GM18502 (cell line): ENCODE measurements at regions not wholly inside any gene's neighbourhood (a gene's known extent, or its start where the extent isn't known, plus 50 kb on each side); places are given as distances from the start of the nearest gene placed in this dataset.

Experiments used
- ATAC-seq: cut with Tn5 transposase; IDR thresholded peaks from one replicate; pipeline ENCODE4 v1.9.1; 2021; ENCODE audit warnings: mild to moderate bottlenecking; ENCODE audit not compliant: unreplicated experiment, poor library complexity

DNA sequence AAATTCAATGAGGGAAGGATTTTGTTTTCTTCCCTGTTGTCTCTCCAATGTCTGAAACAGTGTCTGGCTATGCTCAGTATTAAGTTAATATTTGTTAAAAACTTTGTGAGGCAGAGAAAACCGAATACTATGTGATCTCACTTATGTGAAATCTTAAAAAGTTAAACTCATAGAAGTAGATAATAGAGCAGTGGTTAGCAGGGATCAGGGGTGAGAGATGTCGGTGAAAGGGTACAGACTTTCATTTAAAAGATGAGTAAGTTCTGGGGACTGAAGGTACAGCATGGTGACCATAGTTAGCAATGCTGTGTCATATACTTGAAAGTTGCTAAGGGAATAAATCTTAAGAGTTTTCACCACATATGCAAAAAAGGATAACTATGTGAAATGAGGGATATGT, 244.6 kb downstream of the AASDHPPT start:
- no peak for ATAC-seq

- ATAC-seq: no peak
These were observed 248.6 kb downstream of the AASDHPPT start for GRCh38 chr11:106326087-106326486.

DNA sequence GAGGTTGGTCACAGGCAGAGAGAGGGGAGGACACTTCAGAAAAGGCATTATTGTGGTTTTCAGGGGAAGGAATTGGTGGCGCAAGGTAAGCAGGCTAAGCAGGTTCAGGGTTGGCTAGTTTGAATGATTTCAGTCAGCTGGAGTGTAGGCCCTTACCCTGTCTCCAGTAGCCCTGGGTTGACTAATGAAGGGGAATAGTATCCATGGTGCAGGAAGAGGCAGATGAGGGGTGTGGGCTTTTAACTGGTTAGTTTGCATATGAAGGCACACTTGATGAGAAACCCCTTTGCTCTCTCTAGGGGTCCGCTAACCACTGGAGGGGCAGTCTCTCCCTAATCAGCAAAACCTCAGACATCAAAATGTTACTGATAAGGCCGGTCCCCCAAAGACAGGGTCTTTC, 249.7 kb downstream of the AASDHPPT start:
- ATAC-seq: no peak

GRCh38 chr11:106327637-106328036, 250.2 kb downstream of the AASDHPPT start:
- ATAC-seq: no peak

- ATAC-seq: no peak
These were observed 252.0 kb downstream of the AASDHPPT start for GRCh38 chr11:106329273-106330018.

DNA sequence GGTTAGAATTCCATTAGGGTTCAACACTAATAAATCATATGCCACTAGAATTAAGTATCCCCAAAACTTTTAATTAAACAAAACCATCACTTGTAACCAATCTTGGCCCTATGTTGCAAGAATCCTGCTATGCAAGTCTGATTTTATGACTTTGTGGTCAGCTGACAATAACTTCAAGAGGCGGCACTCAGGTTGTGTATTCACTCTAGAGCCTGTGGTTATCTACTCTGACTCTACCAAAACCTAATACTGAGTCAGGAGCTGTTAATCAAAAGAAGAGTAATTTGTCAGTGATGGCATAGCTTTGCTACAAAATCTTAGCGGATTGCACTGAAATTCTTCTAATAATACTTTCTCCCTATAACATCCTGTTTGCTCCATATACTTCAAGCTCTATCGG, 253.7 kb downstream of the AASDHPPT start:
- ATAC-seq: no peak

- ATAC-seq: no peak
These were observed 256.2 kb downstream of the AASDHPPT start for GRCh38 chr11:106333678-106334077.

DNA sequence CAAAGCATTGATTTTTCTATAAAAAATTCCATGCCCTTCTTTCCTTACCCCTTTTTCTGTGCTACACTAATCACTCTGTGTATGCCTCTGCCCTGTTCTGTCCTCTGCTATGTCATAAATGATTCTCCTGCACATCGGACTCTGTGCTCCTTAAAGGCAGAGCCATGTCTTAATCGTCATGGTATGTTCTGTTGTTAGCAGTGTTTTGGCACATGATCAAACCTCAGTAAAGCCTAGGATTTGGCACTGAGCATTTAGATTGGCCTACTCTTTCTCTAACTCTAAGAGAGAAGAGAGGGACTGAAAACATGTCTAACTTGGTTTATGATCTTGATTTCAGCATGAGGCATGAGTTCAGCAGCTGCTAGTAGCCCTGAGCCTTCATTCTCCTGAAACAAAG, 266.9 kb downstream of the AASDHPPT start:
- ATAC-seq: no peak

GRCh38 chr11:106344966-106345365, 267.5 kb downstream of the AASDHPPT start:
- ATAC-seq: no peak

DNA sequence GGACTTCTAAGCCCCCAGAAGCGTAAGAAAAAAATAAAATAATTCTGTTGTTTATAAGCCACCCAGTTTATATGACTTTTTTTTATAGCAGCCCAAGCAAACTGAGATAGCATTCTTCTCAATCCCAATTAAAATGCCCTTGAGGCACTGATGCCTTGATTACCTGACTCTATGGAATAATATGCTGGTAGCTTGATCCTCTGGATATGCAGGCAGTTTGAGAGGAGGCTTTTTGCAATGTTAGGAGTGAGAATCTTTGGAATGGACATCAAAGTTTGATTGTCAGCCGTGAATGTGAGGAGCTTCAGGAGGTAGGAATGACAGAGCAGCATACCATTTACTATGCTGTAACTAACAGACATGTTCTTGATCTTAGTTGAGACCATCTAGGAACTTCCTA, 275.6 kb downstream of the AASDHPPT start:
- ATAC-seq: no peak

- ATAC-seq: no peak
These were observed 291.8 kb downstream of the AASDHPPT start for GRCh38 chr11:106369224-106369623.

GRCh38 chr11:106378513-106379179, 301.2 kb downstream of the AASDHPPT start:
- ATAC-seq: no peak

- no peak for ATAC-seq
These were observed 301.8 kb downstream of the AASDHPPT start for GRCh38 chr11:106379265-106379664.

DNA sequence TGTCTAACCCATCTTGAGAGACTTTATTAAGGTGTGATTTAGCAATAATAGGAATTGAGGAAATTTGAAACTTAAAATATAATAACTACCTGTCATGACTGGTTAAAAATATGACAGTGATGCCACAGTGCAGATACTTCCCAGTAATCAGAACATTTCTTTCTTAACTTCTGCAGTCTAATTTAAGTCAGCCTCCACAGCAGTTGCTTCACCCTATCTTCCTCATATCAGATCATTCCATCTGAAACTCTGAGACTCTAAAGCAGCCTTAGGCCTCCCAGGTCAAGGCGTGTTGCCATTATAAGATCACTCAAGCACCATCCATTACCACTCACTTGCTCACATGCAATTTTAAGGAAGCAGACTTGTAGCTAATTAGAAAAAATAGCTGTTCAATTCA, 302.2 kb downstream of the AASDHPPT start:
- ATAC-seq: no peak

DNA sequence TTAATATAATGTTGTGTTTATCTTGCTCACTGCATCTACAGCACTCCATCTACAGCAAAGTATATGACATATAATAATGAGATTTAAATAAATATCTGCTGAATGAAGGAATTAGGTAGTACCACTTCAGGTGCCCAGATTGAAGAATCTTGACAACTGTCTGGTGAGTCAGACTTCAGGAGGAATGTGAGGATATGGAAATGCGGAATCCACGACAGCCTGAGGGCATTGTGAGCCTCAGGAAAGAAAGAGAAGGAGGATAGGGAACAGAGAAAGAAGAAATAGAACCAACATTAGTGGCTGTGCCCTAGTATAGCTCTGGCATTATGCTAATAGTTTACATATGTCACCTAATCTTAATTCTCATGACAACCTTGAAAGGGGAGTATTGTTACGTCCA, 304.4 kb downstream of the AASDHPPT start:
- no peak for ATAC-seq

GRCh38 chr11:106384429-106384828, 307.0 kb downstream of the AASDHPPT start:
- no peak for ATAC-seq

DNA sequence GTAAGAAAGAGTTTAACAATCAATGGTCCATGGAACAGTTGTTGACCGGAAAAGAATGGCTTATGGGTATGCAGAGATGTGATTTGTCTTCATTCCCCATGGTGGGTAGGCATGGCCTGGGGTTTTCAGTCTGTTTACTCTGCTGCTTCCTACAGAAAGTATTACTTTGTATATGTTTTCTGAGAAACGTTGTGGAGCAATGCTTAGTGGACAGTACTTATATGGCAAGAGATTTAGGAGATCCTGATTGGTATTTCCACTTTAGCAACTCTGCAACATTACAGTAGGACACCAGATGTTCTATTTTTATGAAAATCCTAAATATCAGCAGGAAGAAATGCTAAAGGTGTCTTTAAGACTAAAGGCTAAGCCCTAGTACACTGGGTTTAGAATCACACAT, 309.1 kb downstream of the AASDHPPT start:
- no peak for ATAC-seq

GRCh38 chr11:106389101-106389500, 311.6 kb downstream of the AASDHPPT start:
- no peak for ATAC-seq

DNA sequence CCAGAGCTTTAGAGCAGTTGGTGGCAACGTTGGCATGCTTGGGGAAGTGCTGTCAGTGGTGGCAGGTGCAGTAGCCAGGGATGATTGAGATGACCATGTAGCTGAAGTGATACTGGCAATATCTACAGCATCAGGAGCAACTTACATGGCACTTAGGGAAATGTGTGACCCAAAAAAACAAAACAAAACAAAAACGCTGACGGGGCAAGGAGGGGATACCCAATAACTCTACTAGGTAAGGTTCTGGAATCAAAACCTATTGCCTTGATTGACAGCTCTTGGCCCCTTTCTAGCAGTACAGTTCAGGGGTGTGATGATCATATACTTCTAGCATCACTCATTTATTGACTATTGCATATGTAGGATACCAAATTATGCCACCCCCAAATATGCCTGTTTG, 312.6 kb downstream of the AASDHPPT start:
- ATAC-seq: no peak

DNA sequence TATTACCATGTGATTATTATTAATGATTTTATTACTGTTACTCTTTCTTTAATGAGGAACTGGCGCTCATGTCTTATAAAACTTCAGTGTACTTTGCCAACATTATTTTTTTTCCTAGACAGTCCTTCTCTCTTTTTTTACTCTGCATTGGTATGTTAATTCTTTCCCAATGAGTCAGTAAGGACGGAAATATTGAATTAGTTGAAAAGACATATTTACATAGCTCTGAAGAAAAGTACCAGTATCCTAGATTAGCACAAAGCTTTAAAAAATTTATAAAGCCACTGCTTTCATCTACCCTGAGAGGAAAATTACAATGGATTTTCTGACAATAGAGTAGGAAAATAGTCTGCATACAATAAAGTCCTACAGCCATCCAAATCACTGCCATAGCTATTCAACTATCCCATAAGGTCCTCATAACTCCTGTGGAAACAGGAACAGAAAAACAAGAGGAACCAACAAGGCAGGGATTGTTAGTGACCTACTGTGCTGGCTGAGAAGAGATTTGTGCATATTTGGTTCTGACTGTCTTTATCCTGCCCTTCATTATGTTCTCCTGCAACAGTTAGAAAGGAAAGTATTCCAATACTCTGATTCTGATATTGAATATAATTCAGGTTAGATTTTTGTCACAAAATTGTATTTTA, 314.4 kb downstream of the AASDHPPT start:
- ATAC-seq: no peak

DNA sequence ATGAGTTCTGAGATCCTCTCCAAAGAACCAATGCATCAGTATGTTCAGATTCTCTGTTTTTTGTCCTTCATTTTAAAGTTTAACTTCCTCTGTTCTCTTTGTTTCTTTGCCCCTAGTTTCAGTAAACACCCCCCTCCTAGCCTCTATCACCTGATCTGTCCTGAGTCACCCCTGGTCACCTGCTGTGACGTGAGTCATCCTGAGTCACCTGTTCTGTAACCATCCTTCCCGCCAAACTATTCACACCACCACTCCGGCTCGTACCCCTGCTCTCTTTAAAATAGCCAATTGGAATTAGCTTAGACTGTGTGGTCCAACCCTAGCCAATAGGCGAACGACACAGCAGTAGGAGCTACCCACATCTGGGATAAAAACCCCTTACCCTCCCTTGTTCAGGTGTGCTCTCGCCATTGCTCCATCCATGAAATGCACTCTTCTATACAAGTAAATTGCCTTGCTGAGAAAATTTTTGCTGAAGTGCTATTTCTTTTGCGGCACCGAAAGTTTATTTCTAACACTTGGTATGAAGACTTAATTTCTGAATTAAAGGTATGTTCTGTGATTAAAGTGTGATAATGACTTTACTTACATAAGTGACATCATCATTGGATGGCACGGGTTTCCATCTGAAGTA, 318.4 kb downstream of the AASDHPPT start:
- ATAC-seq: no peak
